GM18511 (cell line): ENCODE measurements at regions not wholly inside any gene's neighbourhood (a gene's known extent, or its start where the extent isn't known, plus 50 kb on each side); places are given as distances from the start of the nearest gene placed in this dataset.

Source experiments
- ATAC-seq: cut with Tn5 transposase; IDR thresholded peaks from one replicate; pipeline ENCODE4 v1.9.1; 2021; ENCODE audit warnings: mild to moderate bottlenecking, moderate library complexity; ENCODE audit not compliant: unreplicated experiment

DNA sequence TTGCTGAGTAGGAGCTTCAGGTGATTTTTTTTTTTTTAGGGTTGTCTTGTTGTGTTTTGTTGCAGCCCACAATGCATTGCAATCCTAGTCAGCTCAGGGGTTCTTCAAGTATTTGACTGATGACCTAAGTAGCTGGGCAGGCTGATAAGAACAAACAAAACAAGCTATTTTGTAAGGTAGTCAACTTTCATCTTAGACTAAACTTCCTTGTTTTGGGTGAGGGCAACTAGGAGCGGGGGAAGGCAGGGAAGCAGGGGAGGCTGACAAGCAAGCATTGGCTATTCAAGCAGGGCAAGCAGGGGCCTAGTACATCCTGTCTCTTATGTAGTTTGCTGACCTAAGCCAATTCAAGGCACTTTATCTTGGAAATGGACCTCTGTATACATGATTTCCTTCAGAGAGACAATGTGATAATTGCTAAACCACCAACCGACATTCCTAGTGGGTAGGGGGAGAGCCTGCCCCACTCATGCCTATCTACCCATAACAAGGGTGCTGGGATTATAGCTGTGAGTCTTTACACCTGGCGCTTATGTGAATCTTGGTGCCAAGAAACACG is 163.3 kb upstream of the PRKCQ start:
- ATAC-seq: no peak

DNA sequence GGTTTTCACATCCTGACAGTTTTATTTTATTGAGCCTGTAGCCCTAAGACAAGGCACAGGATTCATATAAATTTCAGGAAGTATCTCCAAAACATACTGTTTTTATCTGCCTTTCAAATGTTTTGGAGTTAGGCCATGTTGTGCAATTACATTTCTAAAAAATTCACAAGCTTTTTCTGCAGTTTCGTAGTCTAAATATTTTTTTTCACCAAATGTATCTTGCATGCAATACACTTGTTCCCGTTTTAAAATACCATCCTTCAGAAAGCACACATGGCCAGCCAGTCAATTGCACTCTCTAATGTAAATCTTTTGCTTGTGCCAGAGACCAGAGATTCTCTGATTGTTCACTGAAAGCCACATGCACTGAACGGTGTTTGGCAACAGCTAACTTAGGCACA is 161.5 kb upstream of the PRKCQ start:
- no peak for ATAC-seq

DNA sequence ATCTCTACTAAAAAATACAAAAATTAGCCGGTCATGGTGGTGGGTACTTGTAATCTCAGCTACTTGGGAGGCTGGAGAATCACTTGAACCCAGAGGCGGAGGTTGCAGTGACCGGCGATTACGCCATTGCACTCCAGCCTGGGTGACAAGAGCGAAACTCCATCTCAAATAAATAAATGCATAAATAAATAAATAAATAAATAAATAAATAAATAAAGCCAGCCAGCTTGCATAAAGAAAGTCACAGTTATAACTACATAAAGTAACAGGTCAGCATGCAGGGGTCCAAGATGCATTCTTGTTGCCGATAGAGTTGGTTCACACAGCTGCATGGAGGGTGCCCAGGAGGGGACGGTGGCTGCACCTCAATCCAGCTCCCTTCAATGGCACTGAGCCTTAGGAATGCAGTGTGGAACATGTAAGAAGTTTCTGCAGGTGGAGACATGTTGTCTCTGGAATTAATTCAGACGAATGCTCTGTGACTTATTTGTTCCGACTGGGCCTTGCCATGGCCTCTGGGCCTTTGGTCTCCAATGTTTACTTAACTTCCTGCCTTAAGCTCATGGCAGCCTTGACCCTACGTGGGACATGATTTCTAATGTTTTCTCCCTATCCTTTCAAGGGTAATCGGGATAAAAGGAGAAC is 159.6 kb upstream of the PRKCQ start:
- ATAC-seq: no peak

DNA sequence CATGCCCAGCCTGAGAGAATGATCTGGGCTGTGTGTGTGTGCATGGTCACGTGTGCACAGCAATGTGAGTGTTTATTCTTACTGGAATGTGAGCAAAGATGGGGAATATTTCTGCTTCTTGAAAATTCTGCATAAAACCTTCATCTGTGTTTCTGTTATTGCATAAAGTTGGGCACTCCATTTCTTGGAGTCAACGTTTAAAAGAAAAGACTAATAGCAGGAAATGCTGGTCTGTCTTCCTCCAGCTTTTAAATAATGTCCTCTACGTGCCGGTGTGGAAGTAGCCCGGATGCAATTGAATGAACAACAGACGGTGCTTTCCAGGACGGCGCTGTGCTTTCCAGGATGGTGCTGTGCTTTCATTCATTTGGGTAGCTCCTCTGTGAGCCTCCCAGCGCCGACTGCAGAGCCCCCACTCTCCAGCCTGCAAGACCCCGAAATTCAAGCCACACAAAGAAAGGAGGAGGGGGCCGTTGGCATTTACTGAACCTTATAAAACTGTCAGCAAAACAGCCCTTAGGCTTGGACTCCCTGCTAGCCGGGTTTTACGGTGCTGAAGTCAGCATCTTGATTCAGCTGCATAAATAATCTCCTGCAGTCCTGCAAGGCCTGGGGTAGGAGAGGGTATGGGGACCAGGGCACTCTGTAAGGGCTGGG is 158.2 kb upstream of the PRKCQ start:
- ATAC-seq: peak; percentile 58

DNA sequence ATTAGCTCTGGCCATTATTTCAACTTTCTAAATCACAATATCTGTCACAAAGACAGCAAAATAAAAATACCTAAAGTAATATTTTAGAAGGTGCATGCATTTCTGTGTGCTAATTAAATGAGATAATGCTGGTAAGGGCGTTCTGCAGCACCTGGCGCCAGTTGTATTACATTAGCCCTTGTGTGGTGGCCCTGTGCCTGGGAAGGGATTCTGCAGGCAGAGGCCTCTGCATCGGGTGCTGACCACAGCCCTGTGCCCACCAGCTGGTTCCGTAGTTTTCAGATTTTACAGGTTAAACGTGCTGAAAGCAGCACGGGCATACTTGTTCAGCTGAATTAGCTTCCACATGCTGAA is 157.7 kb upstream of the PRKCQ start:
- no peak for ATAC-seq

DNA sequence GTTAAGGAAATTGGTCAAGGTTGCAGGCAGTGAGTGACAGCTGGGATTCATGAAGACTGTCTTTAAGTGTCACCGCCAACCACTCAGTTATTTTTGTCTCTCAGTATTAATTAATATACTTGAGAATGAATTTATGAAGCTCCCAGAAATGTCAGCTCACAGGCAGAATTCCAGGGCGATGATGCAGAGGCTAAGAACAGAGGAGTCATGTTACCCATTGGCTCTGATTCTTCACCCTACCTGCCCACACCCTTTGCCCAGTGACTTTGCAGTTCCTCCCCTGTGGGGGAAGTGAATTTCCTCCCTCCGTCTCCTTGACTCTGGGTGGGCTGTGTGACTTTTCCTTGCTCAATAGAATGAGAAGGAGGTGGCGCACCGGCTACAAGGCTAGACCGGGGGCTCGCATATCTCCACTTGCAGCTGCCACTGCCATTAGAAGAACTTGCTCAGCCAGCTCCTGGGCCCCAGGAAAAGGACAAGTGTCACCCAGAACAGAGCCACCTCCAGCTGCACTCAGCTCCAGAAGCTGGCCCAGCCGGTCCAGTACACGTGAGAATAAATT is 157.1 kb upstream of the PRKCQ start:
- ATAC-seq: no peak

DNA sequence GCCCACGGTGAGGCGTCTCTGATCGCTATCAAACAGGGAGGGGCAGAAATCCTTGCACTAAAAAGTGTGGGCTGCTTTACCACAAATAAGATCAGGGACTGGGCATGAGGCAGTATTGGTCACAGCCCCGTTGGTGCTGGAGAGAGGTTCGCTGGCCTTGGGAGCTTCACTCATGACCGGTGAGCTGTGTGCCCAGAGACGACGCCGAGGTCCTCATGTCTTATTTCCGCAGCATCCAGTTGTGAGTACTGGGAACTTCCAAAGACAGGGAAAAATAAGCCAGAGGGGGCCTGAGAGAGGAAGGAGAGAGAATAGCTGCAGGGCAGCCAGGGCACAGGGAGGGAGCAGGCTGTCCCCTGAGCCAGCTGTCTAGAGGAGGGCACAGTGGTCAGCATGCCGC is 154.2 kb upstream of the PRKCQ start:
- no peak for ATAC-seq

DNA sequence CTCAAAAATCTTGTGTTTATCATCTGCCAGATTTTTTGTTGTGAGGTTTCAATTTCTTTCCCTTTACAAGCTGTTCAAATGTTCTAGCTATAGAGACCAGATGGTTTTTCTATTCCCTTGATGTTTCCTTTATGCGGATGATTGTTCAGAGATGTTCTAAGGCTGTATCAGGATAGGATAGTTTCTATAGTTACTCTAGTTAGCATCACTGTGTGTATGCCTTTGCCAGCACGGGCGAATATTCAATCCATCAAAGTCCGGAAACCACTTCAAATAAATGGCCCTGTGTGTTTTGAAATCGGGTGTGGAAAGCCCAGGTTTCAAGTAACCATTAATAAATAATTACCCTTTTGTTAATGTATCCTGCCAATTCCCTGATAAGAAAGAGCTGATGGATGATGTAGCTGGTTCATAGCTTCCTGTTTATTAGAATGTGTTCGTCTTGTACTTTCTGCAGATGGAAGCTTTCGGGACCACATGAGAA is 149.8 kb upstream of the PRKCQ start:
- ATAC-seq: no peak

DNA sequence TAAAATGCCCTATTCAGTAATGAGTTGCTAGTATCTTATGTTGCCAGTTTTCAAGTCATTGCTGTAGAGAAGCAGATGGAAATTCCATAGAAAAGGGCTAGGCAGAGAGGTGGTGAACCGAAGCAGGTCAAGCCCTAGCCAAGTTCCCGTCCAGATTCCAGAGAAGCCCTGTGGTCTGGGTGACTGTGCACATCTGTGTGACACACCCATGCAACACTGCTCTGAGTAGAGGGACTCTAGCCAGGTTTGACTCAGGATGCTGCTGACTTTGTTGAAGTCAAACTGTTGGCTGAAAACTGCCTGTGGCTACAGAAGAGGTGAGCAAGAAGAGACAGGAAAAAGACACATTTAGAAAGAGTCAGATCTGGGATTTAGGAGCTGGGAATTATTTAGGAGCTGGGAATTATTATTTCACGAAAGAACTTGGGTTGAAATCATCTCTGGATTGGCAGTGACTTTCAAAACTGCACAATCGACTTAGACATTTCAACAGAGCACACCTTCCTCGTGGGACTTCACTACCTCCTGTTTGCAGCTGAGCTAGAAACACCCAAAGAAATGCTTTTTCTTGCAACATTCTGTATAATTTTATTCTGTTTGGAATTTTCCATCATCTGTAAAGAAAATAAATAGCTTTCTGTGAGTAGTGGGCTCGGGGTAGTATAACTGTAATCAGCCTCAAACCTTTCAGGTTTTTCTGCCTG is 149.1 kb upstream of the PRKCQ start:
- ATAC-seq: no peak

DNA sequence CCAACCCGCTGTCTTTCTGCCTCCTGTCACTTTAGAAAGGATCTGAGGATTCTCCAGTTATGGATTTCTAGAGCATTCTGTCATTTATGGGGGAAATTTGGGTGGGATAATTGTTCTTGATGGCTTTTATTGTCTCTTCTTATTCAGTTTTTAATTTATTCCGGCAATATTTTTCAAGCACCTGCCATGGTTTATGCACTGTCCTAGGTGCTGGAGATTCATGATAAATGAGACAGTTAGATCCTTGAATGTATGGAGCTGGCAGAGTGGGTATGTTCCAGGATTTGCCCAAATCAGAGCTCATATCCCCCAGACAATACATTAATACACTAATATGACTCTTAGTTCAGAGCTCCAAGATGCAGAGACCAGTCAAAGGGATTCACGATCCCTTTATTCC is 146.8 kb upstream of the PRKCQ start:
- ATAC-seq: no peak

DNA sequence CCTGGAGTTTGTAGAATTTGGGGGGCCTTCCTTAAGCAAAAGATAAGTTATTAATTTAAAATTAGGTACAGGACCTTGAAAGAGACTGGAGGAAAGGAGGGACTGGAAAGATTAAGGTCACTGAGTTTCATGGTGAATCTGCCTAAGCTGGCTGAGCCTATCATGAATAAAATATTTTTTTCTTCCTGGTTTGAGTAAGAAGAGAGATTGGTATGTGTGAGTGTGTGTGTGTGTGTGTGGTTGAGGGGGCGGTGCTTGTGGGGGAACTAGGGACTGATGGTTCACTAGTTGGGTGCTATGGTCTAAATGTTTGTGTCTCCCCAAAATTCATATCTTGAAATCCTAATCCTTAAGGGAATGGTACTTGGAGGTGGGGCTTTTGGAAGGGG is 142.5 kb upstream of the PRKCQ start:
- no peak for ATAC-seq

DNA sequence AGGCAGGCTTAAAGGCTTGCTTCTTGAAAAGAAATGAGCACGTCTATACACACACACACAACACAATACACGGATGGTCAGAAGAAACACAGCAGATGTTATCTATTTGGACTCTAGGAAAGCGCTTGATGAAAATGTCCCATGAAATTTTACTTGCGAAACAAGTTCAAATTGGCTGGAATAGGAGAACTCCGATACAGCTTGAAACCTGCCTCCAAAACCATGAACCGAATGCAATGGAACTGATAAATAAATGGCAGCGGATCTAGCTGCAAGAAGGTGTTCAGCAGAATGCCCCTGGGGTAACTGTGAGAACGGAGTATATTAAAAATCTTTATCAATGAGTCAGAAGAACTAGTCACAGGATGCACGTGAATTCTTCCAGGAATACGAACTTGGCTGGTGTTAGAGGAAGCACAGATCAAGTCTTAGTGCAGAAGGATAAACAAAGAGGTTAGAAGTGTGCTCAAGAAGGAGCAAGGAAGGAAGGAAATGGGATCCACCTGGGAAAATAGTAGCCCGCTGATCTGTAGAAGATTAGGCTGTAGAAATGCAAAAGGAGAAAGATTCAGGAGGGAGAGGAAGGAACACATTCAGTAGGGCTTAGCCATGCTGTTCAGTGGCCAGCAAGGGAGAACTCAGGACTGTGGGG is 142.0 kb upstream of the PRKCQ start:
- no peak for ATAC-seq

DNA sequence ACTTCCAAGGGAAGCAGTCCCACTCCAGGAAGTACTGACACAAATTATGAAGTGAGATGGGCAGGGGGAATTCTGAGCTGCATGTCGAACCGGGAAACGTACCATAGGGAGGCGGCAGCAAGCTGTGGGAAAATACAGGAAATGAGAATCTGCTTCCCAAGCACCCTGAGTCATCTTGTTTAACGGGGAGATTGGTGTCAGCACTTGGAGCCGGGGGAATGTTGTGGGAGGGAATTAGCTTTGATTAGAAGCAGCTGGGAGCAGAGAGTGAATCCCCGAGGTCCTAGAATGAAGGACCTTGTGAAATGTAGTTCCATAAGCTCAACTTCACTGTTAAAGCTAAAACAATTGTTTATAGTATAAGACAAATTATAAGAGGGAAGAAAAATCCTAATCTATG is 141.4 kb upstream of the PRKCQ start:
- ATAC-seq: no peak

DNA sequence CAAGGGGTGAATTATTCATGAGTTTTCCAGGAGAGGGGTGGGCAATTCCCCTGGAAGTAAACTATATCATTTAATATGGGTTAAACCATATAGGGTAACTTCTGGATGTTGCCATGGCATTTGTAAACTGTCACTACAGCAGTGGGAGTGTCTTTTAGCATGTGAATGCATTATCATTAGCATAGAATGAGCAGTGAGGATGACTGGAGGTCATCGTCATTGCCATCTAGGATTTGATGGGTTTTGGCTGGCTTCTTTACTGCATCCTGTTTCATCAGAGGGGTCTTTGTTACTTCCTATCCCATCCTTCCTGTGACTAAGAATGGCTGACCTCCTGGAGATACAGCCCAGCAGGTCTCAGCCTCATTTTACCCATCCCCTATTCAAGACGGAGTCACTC is 139.5 kb upstream of the PRKCQ start:
- no peak for ATAC-seq

DNA sequence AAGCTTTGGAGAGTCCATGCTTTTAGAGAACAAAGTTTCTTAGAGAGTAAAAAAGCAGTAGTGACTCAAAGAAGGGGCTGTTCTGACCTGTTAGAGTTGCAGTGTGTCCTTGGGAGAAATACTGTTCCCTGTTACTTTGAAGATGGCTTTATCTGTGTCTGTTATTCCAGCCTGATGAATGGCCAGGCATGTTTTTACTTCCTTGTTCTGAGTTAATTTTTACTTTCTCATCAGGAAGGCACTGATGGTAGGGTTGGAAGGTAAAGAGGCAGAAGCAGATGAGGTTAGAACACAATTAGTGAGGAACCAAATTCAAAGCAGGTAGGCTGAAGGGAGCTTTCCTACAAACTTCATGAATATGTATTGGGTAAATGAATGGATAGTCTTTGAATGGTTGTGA is 138.5 kb upstream of the PRKCQ start:
- ATAC-seq: no peak

DNA sequence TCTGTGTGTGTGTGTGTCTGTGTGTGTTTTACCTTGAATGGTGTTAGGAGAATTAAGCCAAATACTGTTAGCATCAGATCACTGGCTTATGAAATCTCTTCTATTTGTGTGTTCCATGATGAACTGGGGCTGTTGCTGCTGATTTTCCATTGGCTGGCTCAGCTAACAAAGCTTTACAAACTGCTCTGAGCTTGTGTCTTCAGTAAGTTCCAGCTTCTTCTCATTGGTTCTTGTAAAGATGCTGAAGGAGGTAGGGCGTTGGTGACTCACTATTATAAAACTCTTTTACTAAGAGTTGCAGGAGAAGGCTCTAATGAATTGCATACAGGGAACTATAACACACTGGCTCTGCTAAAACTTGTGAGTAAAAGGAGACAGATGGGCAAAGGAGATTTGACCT is 136.4 kb upstream of the PRKCQ start:
- ATAC-seq: no peak

DNA sequence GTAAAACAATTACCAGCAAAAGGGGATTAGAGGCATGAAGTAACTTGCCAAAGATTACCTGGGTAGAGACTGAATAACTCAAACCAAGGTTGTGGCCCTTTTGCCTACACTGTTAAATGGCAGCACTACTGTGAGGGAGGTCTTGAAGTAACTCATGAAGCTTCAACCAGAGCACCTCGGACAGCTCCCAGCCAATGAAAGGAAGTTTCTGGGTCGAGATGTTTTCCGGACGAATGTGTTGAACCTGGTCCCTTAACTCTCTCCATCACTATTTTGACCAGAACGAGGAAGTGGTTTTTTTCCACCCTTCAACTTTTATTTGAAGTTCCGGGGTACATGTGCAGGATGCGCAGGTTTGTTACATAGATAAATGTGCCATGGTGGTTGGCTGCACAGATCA is 133.6 kb upstream of the PRKCQ start:
- no peak for ATAC-seq

DNA sequence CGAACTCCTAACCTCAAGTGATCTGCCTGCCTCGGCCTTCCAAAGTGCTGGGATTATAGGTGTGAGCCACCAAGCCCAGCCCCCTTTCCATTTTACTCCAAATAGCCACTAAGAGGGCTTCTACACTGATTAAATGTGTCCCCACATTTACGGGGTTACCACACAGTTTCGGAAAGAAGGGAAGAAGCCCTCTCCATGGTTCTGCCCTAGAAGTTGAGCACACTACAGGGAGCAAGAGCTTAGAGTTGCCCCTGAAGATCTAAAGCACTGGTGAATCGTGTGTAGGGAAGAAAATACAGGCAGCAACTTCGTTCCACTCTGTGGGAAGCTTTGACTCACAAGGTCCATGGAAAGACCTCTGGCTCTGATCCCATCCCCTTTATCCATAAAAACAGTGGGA is 133.0 kb upstream of the PRKCQ start:
- ATAC-seq: no peak

DNA sequence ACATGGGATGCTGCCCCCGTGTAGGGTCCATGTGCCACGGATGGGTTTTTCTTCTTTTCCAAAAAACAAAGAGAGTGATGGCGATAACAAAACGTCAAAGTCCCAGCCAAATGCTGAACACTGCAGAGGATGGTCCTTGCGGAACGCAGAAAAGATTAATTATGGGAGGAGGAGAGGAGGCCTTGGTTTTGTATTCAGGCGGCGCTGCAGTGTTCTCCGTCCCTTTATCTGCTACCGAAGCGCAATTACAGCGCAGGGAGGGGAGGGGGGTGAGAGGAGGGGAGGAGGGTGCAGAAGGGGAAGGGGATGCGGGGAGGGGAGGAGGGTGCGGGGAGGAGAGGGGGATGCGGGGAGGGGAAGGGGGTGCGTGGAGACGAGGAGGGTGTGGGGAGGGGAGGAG is 131.8 kb upstream of the PRKCQ start:
- no peak for ATAC-seq

DNA sequence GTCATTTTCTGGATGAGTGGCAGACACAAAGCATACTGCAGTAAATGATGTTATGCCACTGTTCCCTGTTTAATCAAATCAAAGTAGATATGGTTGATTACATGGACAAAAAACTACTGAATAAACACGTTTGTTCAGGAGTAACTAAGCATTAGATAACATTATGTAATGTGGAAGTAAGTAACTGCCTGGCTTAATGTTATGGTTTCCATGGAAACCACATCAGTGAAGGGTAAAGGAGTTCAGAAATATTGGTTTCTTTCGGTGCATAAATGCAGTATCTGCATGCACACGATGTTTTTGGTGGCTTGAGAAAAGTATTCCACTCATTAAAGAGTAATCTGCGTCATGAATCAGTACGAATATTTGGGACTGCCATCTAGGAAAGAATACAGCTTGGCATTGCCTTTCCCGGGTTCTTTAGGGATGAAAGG is 131.3 kb upstream of the PRKCQ start:
- no peak for ATAC-seq

DNA sequence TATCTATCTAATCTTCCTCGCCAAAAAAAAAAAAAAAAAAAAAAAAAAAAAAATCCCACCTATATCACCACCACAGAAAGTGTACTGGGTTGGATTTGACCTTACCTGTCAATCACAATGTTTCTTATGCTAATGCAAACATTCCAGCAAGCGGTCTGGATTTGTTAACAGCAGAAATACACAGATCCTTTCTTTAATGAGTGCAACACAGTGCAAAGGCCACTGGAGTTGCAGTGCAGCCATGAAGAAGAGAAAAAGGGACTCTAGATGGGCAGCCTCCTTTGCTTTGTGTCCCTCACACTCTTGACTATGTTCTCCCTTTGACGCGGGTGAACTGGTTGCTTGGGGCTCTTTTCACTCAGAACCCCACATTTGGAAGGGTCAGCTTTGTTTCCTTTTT is 127.3 kb upstream of the PRKCQ start:
- no peak for ATAC-seq
